CD4-positive, alpha-beta T cell treated with Interleukin-6 for 4 hours (primary cell): ENCODE measurements at regions not wholly inside any gene's neighbourhood (a gene's known extent, or its start where the extent isn't known, plus 50 kb on each side); places are given as distances from the start of the nearest gene placed in this dataset.

Experiments
- DNase-seq: peaks from one replicate; pipeline ENCODE4 v3.0.0-alpha.2; 2020; ENCODE audit warnings: mixed read lengths

GRCh38 chr2:219692521-219692920 is 65.1 kb downstream of the SLC4A3 start:
- no peak for DNase-seq

GRCh38 chr2:219695145-219695709 is 67.8 kb downstream of the SLC4A3 start:
- no peak for DNase-seq

DNA sequence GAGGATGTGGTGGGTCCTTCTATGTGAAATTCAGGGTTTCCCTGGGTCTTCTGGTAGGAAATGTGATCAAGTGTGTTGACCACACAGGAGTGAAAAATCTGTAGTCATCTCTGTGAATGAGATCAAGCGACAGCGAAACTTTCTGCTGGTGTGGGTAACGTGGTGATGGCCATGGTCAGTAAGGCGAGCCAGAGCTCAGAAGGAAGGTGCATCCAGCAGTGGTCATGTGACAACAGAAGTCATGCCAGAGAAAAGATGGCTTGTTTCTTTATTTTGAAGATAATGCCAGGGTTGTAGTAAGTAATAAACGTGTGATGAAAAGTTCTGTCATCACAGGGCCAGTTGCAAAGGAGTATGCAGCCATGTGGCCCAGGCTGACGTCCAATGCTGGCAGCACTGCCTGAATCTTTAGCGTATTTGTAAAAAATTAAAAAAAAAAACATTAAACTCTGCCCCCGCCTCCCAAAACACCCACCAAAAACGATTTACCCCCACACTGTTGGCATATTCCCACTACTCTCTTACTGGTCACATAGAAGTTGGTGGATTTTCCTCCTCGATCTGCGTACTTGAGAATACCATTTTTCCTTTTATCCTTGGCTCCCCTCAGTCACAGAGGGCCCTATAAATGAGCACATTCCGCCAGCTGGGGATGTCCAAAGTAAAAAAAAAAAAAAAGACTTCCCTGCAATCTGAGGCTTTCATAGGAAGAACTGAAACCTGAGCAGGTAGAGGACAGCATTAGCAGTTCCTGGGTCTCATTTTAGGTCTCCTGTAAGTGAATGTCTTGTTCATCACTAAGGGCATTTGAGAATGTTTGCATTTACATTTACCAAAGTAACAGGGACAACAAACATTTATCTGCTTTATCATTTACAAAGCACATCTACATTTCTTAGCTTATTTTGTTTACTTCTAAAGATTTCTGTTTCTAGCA is 70.6 kb downstream of the SLC4A3 start:
- DNase-seq = no peak

DNA sequence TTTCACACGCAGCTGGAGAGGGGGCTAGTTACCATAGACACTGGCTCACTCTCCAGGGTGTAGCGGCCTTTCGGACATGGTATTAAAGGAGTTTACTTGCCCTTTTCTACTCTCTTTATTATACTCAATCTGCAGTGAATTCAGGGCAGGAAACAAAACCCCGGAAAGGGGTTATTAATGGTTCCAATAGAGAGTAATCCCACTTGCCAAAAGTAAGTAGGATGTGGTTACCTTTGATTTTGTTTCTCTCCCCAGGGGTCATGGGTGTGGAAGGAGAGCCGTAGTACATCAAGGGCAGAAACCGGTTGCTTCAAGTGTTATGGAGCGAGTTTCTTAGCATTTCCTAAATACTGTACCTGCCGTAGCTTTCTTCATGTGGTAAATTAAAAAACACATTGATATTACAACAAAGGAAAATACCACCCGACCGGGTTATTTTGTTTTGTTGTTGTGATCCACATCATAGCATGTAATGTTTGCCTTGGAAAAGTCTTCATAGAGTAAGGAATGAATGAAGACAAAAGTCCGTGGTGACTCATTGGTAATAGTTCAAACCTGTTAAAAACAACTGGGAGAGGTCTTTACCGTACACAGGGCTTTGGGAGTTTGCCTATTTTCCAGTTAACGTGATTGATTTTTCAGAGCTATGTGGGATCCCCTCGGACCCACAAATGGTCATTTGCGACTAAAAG is 71.5 kb downstream of the SLC4A3 start:
- no peak for DNase-seq

DNA sequence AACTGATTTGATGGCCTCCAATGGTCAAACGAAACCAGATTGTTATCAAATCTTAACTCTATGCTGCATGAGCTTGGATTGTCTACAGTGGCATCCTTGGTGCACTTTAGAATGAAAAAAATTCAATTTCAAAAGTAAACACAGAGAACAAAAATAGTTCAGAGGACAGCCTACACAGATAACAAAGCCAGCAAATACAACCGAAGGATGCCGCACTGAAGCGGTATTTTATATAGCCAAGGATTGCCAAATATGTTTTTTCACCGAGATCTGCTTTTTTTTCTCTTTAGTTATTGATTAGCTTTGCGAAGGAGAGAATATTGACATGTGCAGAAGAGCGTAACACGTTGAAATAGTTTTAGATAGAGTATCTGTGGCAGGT is 72.0 kb downstream of the SLC4A3 start:
- DNase-seq = no peak

- no peak for DNase-seq
These were observed 74.6 kb downstream of the SLC4A3 start for GRCh38 chr2:219701847-219702634.

GRCh38 chr2:219702796-219703545 is 75.5 kb downstream of the SLC4A3 start:
- DNase-seq = no peak

DNA sequence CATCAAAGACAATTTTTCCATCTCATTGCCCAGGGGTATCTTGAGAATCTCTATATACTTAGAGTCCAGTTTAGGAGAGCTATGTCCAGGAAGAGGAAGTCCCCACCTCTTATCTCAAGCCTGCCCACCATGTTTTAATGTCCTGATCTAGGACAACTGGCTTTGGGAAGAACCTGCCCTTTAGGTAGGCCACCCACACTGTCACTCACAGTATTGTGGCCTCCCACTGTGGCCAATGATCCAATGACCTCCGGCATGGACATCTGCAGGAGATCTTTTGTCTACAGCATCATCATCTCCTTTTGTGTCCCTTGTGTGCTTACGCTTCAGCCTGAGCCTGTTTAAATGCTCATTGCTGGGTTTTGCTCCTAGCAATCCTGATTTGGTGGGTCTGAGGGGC is 77.4 kb downstream of the SLC4A3 start:
- no peak for DNase-seq

DNA sequence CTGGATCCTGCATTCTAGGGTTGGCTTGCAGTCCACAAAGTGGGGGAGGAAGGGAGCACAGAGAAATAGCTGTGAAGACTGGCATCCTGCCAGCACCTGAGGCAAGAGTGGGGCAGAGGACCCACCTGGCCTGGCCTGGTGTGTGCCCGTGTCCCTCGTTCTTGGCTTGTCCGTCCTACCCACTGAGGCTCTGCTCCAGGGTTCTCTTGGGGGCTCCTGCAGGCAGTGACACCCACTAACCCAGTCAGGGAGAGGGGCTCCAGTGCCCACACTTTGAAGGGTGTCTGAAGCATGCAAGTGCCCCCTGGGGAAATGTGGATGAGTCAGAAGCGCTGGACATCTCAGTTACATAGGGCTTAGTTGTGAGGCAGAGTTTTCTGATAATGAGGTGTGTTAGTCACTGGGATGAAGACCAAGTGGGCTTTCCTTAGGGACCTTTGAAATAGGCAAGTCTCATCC is 79.4 kb downstream of the SLC4A3 start:
- DNase-seq = no peak

DNA sequence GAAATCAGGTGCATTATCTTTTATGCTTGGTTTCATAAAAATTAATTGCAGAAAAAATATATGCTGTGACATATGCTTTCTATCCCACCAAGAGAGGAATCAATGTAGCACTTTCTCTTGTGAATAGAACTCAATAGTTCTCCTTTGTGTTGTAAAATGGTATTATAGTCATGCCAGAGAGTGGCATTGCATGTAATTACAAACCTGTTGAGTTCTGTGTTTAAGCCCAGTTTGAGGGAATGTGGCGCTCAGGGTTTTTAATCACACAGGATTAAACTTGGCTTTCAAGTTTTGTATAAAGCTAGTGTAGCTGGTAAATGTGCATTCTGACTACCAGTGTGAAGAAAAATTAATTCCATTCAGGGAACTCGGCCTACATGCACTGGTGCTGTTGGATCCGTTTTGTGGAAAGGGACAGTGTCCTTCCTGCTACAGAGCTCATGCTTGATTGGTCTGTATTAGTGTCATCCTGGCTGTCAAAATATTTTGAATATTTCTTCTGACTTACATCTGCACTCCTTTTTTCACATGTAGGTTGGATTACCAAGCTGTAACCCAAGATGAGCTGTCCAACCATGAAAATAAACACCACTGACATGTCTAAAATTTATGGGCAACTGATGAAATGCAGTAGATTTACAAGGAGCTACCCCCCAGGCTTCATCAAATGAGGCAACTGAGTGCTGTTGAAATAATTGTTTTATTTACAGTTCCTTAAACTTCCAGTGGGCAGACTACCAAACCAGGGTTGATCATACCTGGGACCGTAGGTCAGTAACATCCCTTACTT is 80.3 kb downstream of the SLC4A3 start:
- DNase-seq = no peak

DNA sequence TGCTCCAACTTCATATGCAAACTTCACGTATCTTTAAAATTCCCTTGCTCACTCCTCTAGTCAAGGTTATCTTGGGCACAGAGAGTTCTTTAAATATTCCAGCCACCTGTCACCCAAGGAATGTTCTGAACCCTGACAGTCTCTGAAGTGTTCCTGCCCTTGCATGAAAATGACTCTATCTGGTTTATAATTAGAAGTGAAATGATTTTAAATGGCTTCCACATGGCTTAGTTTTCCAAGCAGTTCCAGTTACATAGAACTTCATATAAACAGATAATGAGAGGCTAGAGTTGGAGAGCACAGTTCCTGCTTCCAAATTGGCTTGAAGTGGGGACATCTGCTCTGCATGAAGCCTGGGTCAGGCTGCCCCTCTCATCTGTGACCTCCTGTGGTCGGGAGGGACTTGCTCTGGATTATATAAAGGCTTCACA is 81.9 kb downstream of the SLC4A3 start:
- DNase-seq = no peak

DNA sequence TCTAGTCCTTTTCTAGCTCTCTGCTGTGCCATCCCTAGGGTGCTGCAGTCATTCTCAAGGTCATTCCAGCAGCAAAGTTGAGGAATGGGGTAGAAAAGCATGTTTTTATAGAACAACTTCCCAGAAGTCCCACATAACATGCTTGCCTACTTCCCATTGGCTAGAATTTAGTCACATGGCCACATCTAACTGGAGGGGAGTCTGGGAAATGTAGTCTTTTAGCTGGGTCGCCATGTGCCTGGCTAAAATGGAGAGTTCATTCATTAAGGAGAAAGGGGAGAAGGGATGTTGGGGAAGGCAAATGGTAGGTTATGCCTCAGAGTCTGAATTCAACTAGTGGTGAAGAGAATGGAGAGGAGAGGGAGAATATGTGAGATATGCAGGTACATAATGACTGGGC is 85.7 kb downstream of the SLC4A3 start:
- DNase-seq = no peak

- DNase-seq = no peak
These were observed 87.4 kb downstream of the SLC4A3 start for GRCh38 chr2:219714681-219715400.

DNA sequence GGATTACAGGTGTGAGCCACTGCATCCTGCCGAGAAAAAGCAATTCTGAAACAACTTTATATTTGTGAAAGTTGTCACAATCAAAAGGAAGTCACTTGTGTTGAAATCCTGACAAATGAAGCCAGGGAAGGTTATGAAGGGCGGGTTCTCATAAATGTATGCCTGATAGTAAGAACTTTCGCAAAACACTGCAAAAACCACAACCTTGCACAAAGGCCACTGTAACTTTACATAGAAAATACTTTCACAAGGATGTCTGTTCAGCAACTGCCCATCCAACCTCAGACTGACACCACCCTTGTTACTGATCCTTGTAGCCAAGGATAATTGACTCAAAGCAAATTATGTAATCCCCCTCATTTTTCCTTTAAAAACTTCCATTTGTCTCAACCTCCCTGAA is 90.6 kb downstream of the SLC4A3 start:
- DNase-seq = no peak

DNA sequence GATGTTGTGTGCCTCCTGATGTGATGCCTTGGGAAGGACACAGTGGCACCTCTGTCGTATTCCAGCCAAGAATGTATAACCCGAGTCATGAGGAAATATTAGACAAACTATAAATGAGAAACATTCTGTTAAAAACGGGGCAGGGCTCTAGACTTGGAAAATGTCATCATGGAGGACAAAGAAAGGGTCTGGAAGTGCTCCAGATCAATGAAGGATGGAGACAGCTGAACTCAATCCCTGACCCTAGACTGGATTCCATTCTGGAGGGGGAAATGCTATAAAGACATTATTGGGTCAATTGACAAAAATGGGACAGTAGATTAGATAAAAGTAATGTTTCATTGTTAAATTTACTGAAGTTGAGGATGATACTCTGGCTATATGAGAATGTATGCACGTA is 92.1 kb downstream of the SLC4A3 start:
- DNase-seq = no peak

- DNase-seq = no peak
These were observed 93.5 kb downstream of the SLC4A3 start for GRCh38 chr2:219720956-219721355.

GRCh38 chr2:219722276-219722879 is 94.9 kb downstream of the SLC4A3 start:
- no peak for DNase-seq

GRCh38 chr2:219723311-219723710 is 95.9 kb downstream of the SLC4A3 start:
- no peak for DNase-seq

DNA sequence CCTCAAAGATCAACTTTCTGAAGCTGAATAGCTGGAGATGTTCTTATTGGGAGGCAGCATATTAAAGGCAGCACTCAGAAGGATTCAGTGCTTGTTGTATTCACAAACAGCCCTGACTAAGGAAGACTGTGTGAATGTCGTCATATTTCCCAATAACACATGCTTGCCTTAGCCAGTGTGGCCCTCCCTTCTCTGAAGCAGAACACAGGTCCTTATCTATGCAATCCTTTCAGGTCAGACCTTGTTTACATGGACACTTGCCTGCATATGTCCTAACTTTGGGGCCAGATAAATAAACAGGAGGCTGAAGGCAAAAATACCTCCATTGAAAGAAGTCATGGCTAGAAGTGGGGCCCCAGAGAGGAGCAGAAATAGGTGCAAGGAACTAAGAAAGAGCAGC is 97.2 kb downstream of the SLC4A3 start:
- no peak for DNase-seq

DNA sequence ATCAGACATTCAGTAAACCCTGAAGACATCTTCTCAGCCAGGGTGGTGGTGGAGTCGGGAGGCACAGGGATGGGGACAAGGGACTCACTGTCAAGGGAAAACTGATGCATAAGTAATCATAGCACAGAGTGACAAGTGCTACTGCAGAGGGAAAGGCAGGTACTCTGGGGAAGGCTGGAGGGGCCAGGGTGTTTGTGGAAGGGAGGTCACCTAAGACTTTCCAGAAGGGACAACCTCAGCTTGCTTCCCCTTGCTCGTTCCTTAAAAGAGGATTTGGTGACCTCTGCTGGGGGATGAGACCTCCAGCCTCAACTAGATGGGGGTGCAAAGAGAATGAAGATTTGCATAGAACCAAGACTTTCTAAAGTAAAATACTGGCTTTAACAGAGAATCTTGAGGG is 99.5 kb downstream of the SLC4A3 start:
- no peak for DNase-seq
